VCaP (cell line): ENCODE measurements at regions not wholly inside any gene's neighbourhood (a gene's known extent, or its start where the extent isn't known, plus 50 kb on each side); places are given as distances from the start of the nearest gene placed in this dataset.
A peak's percentile ranks its signal among the peaks of the same experiment; 100 is the strongest.

Experiments used
- H3K27ac ChIP-seq: fragments of 450-650 bp; 2 replicates; pipeline ENCODE4 v1.5.1; 2017
- CTCF ChIP-seq: fragments of 450-650 bp; conservative IDR thresholded peaks from 2 replicates; pipeline ENCODE4 v1.5.1; 2017; ENCODE audit warnings: mild to moderate bottlenecking, moderate library complexity

GRCh38 chr4:102441978-102442911 lies 58.9 kb upstream of the NFKB1 start:
- no peak overlapping the region for H3K27ac ChIP-seq
- TF ChIP-seq CTCF = no peak

DNA sequence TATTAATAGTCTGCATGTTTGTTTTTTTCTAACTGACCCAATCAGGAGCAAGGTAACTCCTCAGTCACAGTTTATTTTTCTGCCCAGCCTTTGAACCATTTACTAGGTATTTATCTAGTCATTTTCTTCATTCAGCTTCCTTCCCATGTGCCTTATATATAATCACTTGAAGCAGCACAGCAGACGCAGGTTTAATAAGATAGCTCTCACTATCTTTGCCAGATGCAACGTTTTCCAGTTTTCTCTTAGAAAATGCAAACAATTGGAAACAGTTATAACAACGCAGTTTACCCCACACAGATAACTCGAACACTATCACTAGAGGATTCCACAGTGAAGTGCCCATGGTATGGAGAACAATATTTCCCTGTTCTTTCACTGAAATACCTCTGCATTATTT lies 56.4 kb upstream of the NFKB1 start:
- TF ChIP-seq CTCF = no peak
- H3K27ac ChIP-seq = no peak overlapping the region; the same call in 1 of the 2 replicates

DNA sequence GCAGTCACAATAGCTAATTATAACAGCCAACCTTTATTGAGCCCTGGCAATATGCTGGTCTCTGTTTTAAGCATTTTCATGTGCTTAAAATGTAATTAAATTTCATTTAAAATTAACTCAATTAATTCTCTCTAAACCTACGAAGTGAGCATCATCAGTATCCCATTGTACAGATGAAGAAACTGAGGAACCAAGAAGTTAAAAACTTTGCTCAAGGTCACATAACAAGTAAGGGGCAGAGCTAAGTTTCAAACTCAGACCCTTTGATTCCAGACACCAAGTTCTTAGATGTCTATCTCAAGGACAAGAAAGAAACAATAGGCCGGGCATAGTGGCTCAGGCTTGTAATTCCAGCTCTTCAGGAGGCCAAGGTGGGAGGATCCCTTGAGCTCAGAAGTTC lies 55.9 kb upstream of the NFKB1 start:
- TF ChIP-seq CTCF = no peak

GRCh38 chr4:102447413-102447812 lies 53.7 kb upstream of the NFKB1 start:
- no peak overlapping the region for H3K27ac ChIP-seq
- TF ChIP-seq CTCF = no peak

More for the DNA sequence above, 55.9 kb upstream of the NFKB1 start:
- H3K27ac ChIP-seq = no peak overlapping the region; the same call in 1 of the 2 replicates

GRCh38 chr4:102449751-102450352 lies 51.3 kb upstream of the NFKB1 start:
- no peak overlapping the region for H3K27ac ChIP-seq

DNA sequence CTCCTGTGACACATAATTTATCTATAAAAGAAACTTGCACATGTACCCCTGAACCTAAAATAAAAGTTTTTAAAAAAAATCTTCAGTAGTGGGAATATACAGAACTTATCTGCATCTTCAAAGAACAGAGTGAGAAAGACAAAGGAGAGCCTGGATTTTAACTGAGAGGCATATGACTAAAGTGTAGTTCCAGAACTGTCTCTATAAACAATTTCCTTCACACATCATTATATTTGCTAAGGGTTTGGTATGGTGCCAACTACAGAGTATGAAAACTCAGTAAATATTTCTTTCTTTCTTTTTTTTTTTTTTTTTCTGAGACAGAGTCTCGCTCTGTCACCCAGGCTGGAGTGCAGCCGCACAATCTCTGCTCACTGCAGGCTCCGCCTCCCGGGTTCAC lies 49.9 kb upstream of the NFKB1 start:
- TF ChIP-seq CTCF = no peak
- H3K27ac ChIP-seq = no peak overlapping the region; the same call in 1 of the 2 replicates

More at GRCh38 chr4:102449751-102450352, 51.3 kb upstream of the NFKB1 start:
- peak; percentile 84 for TF ChIP-seq CTCF
